K562 (cell line): ENCODE measurements at regions not wholly inside any gene's neighbourhood (a gene's known extent, or its start where the extent isn't known, plus 50 kb on each side); places are given as distances from the start of the nearest gene placed in this dataset.

Experiments
- ATAC-seq: fragments of 200-7000 bp; cut with Tn5 transposase; 3 replicates; pipeline ENCODE4 v1.9.1; 2020; ENCODE audit warnings: moderate library complexity
- BruUV-seq: library from RNA; stranded (reverse); fragments of 400-500 nt; replicated peaks from 2 replicates; lab custom pipeline; 2021; lab: Mats Ljungman, UMichigan
- CTCF ChIA-PET: fragments of 300-600 bp; formaldehyde crosslinking; extraction: SDS; loops from one replicate; lab custom pipeline; 2021; ENCODE audit warnings: low intra/inter-chr PET ratio; lab: Yijun Ruan, JAX
- POLR2A ChIA-PET: fragments of 300-600, 350-650 bp; sonication (Branson Sonifier 250); formaldehyde crosslinking; extraction: SDS; loops from one replicate; lab custom pipeline; 2021; ENCODE audit warnings: antibody characterized with exemption, inconsistent platforms; lab: Yijun Ruan, JAX
- DNase-seq, 4 experiments: peaks; one replicate each; pipeline versions ENCODE4 v3.0.0 to v3.0.0-alpha.2; 2011 to 2018; ENCODE audit warnings: low spot score in 3 of 4, mixed read lengths in 3 of 4; ENCODE audit errors: extremely low read depth in 1 of 4
- FAIRE-seq: peaks from 2 replicates; lab custom pipeline; 2011; peaks lifted over from hg19 to GRCh38; lab: Jason Lieb, UNC
- H2AFZ ChIP-seq: 2 replicates; pipeline ENCODE4 v1.6.0; 2011; ENCODE audit warnings: low read depth, low read length, control low read depth, inconsistent platforms
- H3K27ac ChIP-seq: fragments of 200-600 bp; 3 replicates; pipeline ENCODE4 v1.8.0; 2011; ENCODE audit warnings: low read depth, mild to moderate bottlenecking, control low read depth, inconsistent platforms, low read length, moderate library complexity, mixed read lengths; ENCODE audit errors: extremely low read depth
- H3K27me3 ChIP-seq, 2 experiments: fragments of 300-600 bp in 1 of 2; 2 replicates in 1 of 2; 3 replicates in 1 of 2; pipeline versions ENCODE4 v1.6.0 to v1.8.0; 2011; ENCODE audit warnings: inconsistent platforms in 2 of 2, low read length in 2 of 2, mild to moderate bottlenecking in 1 of 2, mixed read lengths in 1 of 2, moderate library complexity in 1 of 2; ENCODE audit not compliant: control insufficient read depth in 2 of 2, insufficient read depth in 2 of 2
- H3K36me3 ChIP-seq: fragments of 300-600 bp; 3 replicates; pipeline ENCODE4 v1.8.0; 2011; ENCODE audit warnings: mild to moderate bottlenecking, low read length, inconsistent platforms; ENCODE audit not compliant: control insufficient read depth, insufficient read depth
- H3K4me1 ChIP-seq, 2 experiments: fragments of 200-600 bp in 1 of 2; replicated peaks in 1 of 2; 2 replicates in 1 of 2; 3 replicates in 1 of 2; pipeline versions ENCODE4 v1.5.1 to v1.8.0; 2011; ENCODE audit warnings: inconsistent platforms in 2 of 2, low read length in 2 of 2, mild to moderate bottlenecking in 1 of 2, mixed read lengths in 1 of 2, moderate library complexity in 1 of 2; ENCODE audit not compliant: control insufficient read depth in 2 of 2, insufficient read depth in 2 of 2
- H3K4me2 ChIP-seq: 2 replicates; pipeline ENCODE4 v1.6.1; 2011; ENCODE audit warnings: low read length, control low read depth, inconsistent platforms, mixed read lengths; ENCODE audit not compliant: insufficient read depth
- H3K4me3 ChIP-seq: fragments of 200-600 bp; sonication (generic), shearing (Covaris generic); 2 replicates; pipeline ENCODE4 v1.5.1; 2016; ENCODE audit warnings: control low read depth, inconsistent platforms
- H3K79me2 ChIP-seq: fragments of 200-600 bp; 3 replicates; pipeline ENCODE4 v1.8.0; 2011; ENCODE audit warnings: low read length, inconsistent platforms; ENCODE audit not compliant: control insufficient read depth, insufficient read depth
- H3K9ac ChIP-seq, 2 experiments: 2 replicates each; pipeline versions ENCODE4 v1.6.0 to v1.6.1; 2011; ENCODE audit warnings: low read depth in 2 of 2, low read length in 2 of 2, control low read depth in 1 of 2, inconsistent platforms in 1 of 2, mild to moderate bottlenecking in 1 of 2, mixed read lengths in 1 of 2; ENCODE audit not compliant: insufficient read depth in 1 of 2
- H3K9me1 ChIP-seq: one replicate; pipeline ENCODE4 v1.6.0; 2011; ENCODE audit warnings: inconsistent platforms, mild to moderate bottlenecking, low read length, moderate library complexity; ENCODE audit not compliant: control insufficient read depth, insufficient read depth
- H3K9me3 ChIP-seq: replicated peaks from 2 replicates; pipeline ENCODE4 v1.5.1; 2011; ENCODE audit warnings: low read depth, low read length, inconsistent platforms; ENCODE audit not compliant: control insufficient read depth, insufficient read depth
- H4K20me1 ChIP-seq: replicated peaks from 2 replicates; pipeline ENCODE4 v1.6.1; 2011; ENCODE audit warnings: low read length, inconsistent platforms, mixed read lengths; ENCODE audit not compliant: control insufficient read depth, insufficient read depth
- ESRRB ChIP-seq: fragments of 250-450 bp; sonication (Bioruptor Pico); IDR thresholded peaks from 2 replicates; pipeline ENCODE4 v1.5.0; 2020; ENCODE audit warnings: mild to moderate bottlenecking, moderate library complexity, borderline replicate concordance
- ETS2 ChIP-seq: IDR thresholded peaks from 2 replicates; pipeline ENCODE4 v1.6.1; 2016; ENCODE audit warnings: borderline replicate concordance, missing genetic modification characterization, mild to moderate bottlenecking, moderate library complexity, missing compliant biosample characterization; ENCODE audit not compliant: poor library complexity, severe bottlenecking
- JUND ChIP-seq, 2 experiments: IDR thresholded peaks; 2 replicates in 1 of 2; 3 replicates in 1 of 2; pipeline ENCODE4 v1.6.1; 2011; ENCODE audit warnings: borderline replicate concordance in 2 of 2, low read depth in 2 of 2, low read length in 2 of 2, improper control_type of control experiment in 1 of 2, missing biosample characterization in 1 of 2, missing genetic modification characterization in 1 of 2, missing genetic modification reagents in 1 of 2
- MCM7 ChIP-seq, 2 experiments: fragments of 450-650 bp; IDR thresholded peaks; 2 replicates each; pipeline ENCODE4 v1.6.1; 2016 to 2018
- MTA3 ChIP-seq: fragments of 450-650 bp; formaldehyde crosslinking; IDR thresholded peaks from 2 replicates; pipeline ENCODE4 v1.6.1; 2017; ENCODE audit warnings: mild to moderate bottlenecking, borderline replicate concordance
- POLR3A ChIP-seq: IDR thresholded peaks from 2 replicates; pipeline ENCODE4 v1.6.1; 2011; ENCODE audit warnings: borderline replicate concordance, mild to moderate bottlenecking, moderate library complexity; ENCODE audit not compliant: insufficient read length, insufficient read depth; ENCODE audit errors: extremely low read depth
- SIN3A ChIP-seq, 2 experiments: fragments of 150-350 bp in 1 of 2; IDR thresholded peaks; 2 replicates each; pipeline ENCODE4 v1.6.1; 2011 to 2016; ENCODE audit warnings: borderline replicate concordance in 2 of 2, low read depth in 2 of 2, low read length in 2 of 2, mild to moderate bottlenecking in 2 of 2, moderate library complexity in 2 of 2; ENCODE audit not compliant: control insufficient read depth in 1 of 2
- SMARCA4 ChIP-seq: fragments of 450-650 bp; IDR thresholded peaks from 2 replicates; pipeline ENCODE4 v1.6.1; 2016
- TBL1XR1 ChIP-seq, 2 experiments: IDR thresholded peaks; 2 replicates each; pipeline ENCODE4 v1.6.1; 2012; ENCODE audit warnings: improper control_type of control experiment in 2 of 2, low read length in 2 of 2, mild to moderate bottlenecking in 1 of 2
- USF1 ChIP-seq: sonication (generic); formaldehyde crosslinking; IDR thresholded peaks from 2 replicates; pipeline ENCODE4 v1.9.0; 2022; ENCODE audit warnings: mild to moderate bottlenecking, missing genetic modification reagents
- ZFPM2 ChIP-seq: fragments of 250-450 bp; sonication (Bioruptor Pico); IDR thresholded peaks from 2 replicates; pipeline ENCODE4 v1.5.1; 2022; ENCODE audit warnings: mild to moderate bottlenecking
- in situ Hi-C: fragments of 300-500 bp; cut with MboI; formaldehyde crosslinking; loops from 4 replicates; pipeline ENCODE4 v1.15.0; 2018; ENCODE audit warnings: inconsistent platforms, mixed read lengths
- intact Hi-C: fragments of 100-400 bp; cut with micrococcal nuclease; formaldehyde crosslinking; loops from 2 replicates; pipeline ENCODE4 v1.14.2; 2022

DNA sequence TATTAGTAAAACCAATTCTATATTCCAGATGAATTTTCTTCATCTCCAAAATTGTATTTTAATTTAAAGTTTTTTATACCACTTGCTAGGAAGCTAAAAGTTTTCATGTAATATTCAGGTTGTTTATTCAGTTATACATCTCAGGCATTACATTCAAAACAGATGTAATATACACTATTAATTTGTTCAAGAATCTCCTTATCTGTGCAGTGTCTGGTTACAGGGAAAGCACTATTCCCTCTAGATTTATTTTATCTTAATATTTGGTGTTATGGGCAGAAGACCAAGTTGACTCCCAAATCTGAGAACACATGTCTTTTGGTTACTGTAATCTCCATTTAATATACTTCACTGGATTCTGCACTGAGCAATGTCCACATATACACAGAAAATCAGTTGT, 953.4 kb downstream of the ANKRD7 start:
- POLR2A ChIA-PET, result no interaction called here
- TF ChIP-seq MTA3 (no peak), TBL1XR1 (IDR thresholded peaks at IDR 0.05; ENCODE audit: low read length in 2 of 2) (no peak), MCM7 (IDR thresholded peaks at IDR 0.05) (no peak), SMARCA4 (no peak), ETS2 (tag) (no peak), ZFPM2 (no peak), JUND (IDR thresholded peaks at IDR 0.05; ENCODE audit: borderline replicate concordance, low read depth, low read length) (no peak), JUND (tag; IDR thresholded peaks at IDR 0.05; ENCODE audit: borderline replicate concordance, low read depth, low read length) (no peak), ESRRB (no peak), SIN3A (IDR thresholded peaks at IDR 0.05; ENCODE audit: borderline replicate concordance in 2 of 2, control insufficient read depth in 1 of 2, low read depth in 2 of 2, low read length in 2 of 2) (no peak), USF1 (CRISPR knock-in tag) (no peak), POLR3A (no peak)
- Histone ChIP-seq H3K9ac (no peak overlapping the region), H4K20me1 (no peaks in the 10 kb centered on the region), H3K36me3 (no peaks in the 10 kb centered on the region), H3K9me3 (no peaks in the 10 kb centered on the region), H3K27ac (no peak overlapping the region), H3K9me1 (no peaks in the 10 kb centered on the region), H3K79me2 (no peaks in the 10 kb centered on the region), H3K4me2 (no peak overlapping the region), H3K27me3 (no peaks in the 10 kb centered on the region), H2AFZ (no peak overlapping the region), H3K4me1 (no peaks in the 10 kb centered on the region), H3K4me3 (no peak overlapping the region)
- DNase-seq, result no peak
- BruUV-seq, result no TSS peak
- CTCF ChIA-PET, result no interaction called here
- in situ Hi-C loops (no loop called here), intact Hi-C loops (loop anchor here (5.0 kb wide), 2 partner anchors 256 to 921 kb away; no protein-coding TSS in a partner anchor)
- no peak for FAIRE-seq
- no peak for ATAC-seq
